Smooth muscle cell (in vitro differentiated cells): ENCODE measurements at regions not wholly inside any gene's neighbourhood (a gene's known extent, or its start where the extent isn't known, plus 50 kb on each side); places are given as distances from the start of the nearest gene placed in this dataset.

Experiments
- DNase-seq: peaks from one replicate; lab custom pipeline; 2025; ENCODE audit not compliant: unreplicated experiment; lab: John Stamatoyannopoulos, UW
- H2AFZ ChIP-seq: fragments of 200-600 bp; sonication (generic); 2 replicates; pipeline ENCODE4 v1.6.0; 2016; ENCODE audit warnings: antibody characterized with exemption, low read depth, mild to moderate bottlenecking
- H3F3A ChIP-seq: fragments of 200-600 bp; sonication (generic); 2 replicates; pipeline ENCODE4 v1.6.0; 2017; ENCODE audit warnings: antibody characterized with exemption, low read depth
- H3K27ac ChIP-seq: fragments of 200-600 bp; sonication (generic); 2 replicates; pipeline ENCODE4 v1.5.1; 2016; ENCODE audit warnings: low read depth, mild to moderate bottlenecking
- H3K27me3 ChIP-seq: fragments of 200-600 bp; sonication (generic); 2 replicates; pipeline ENCODE4 v1.6.1; 2016; ENCODE audit warnings: low read depth, mild to moderate bottlenecking
- H3K36me3 ChIP-seq: fragments of 200-600 bp; sonication (generic); 2 replicates; pipeline ENCODE4 v1.5.1; 2016; ENCODE audit warnings: low read depth
- H3K4me1 ChIP-seq: fragments of 200-600 bp; sonication (generic); 2 replicates; pipeline ENCODE4 v1.5.1; 2016; ENCODE audit warnings: low read depth
- H3K4me2 ChIP-seq: fragments of 200-600 bp; sonication (generic); 2 replicates; pipeline ENCODE4 v1.6.0; 2016; ENCODE audit warnings: mild to moderate bottlenecking
- H3K4me3 ChIP-seq: fragments of 200-600 bp; sonication (generic); 2 replicates; pipeline ENCODE4 v1.5.1; 2016; ENCODE audit warnings: mild to moderate bottlenecking
- H3K79me2 ChIP-seq: fragments of 200-600 bp; sonication (generic); 2 replicates; pipeline ENCODE4 v1.6.0; 2016; ENCODE audit warnings: low read depth, mild to moderate bottlenecking
- H3K9ac ChIP-seq: fragments of 200-600 bp; sonication (generic); 2 replicates; pipeline ENCODE4 v1.6.0; 2016; ENCODE audit warnings: low read depth
- H3K9me3 ChIP-seq: fragments of 200-600 bp; sonication (generic); replicated peaks from 2 replicates; pipeline ENCODE4 v1.5.1; 2016; ENCODE audit warnings: low read depth
- H4K20me1 ChIP-seq: fragments of 200-600 bp; sonication (generic); 2 replicates; pipeline ENCODE4 v1.6.0; 2016; ENCODE audit warnings: low read depth
- WGBS: methylation state at CpG from one replicate; pipeline ENCODE4 v1.1.7; 2016; ENCODE audit warnings: low lambda C conversion rate; 5-methylcytosine and 5-hydroxymethylcytosine counted together
- TF ChIP-seq, protein P1 (sequence below): fragments of 200-600 bp; sonication (generic); IDR thresholded peaks from 2 replicates; pipeline ENCODE4 v1.5.1; 2017; ENCODE audit warnings: borderline replicate concordance, mild to moderate bottlenecking, antibody characterized with exemption; ENCODE audit not compliant: insufficient read depth, poor library complexity, severe bottlenecking

- WGBS = 75% methylated on average over 4 of the region's 4 CpGs
- Histone ChIP-seq H2AFZ (no peak overlapping the region), H3F3A (no peaks in the 10 kb centered on the region), H3K9ac (no peak overlapping the region), H3K4me3 (no peak overlapping the region), H3K27me3 (no peaks in the 10 kb centered on the region), H3K4me1 (no peaks in the 10 kb centered on the region), H3K27ac (no peak overlapping the region), H3K9me3 (no peaks in the 10 kb centered on the region), H3K36me3 (no peaks in the 10 kb centered on the region), H3K79me2 (no peaks in the 10 kb centered on the region), H3K4me2 (no peak overlapping the region), H4K20me1 (no peaks in the 10 kb centered on the region)
- no peak for DNase-seq
- TF ChIP-seq, protein P1, sequence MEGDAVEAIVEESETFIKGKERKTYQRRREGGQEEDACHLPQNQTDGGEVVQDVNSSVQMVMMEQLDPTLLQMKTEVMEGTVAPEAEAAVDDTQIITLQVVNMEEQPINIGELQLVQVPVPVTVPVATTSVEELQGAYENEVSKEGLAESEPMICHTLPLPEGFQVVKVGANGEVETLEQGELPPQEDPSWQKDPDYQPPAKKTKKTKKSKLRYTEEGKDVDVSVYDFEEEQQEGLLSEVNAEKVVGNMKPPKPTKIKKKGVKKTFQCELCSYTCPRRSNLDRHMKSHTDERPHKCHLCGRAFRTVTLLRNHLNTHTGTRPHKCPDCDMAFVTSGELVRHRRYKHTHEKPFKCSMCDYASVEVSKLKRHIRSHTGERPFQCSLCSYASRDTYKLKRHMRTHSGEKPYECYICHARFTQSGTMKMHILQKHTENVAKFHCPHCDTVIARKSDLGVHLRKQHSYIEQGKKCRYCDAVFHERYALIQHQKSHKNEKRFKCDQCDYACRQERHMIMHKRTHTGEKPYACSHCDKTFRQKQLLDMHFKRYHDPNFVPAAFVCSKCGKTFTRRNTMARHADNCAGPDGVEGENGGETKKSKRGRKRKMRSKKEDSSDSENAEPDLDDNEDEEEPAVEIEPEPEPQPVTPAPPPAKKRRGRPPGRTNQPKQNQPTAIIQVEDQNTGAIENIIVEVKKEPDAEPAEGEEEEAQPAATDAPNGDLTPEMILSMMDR = no peak
Observed at GRCh38 chr12:13597166-13597565, 384.2 kb downstream of the GRIN2B start.

- Histone ChIP-seq H3K4me1 (no peaks in the 10 kb centered on the region), H3K4me3 (no peak overlapping the region), H3K79me2 (no peaks in the 10 kb centered on the region), H3K4me2 (no peak overlapping the region), H3K9me3 (no peaks in the 10 kb centered on the region), H3K27me3 (no peaks in the 10 kb centered on the region), H3K27ac (no peak overlapping the region), H3K9ac (no peak overlapping the region), H3K36me3 (no peaks in the 10 kb centered on the region), H4K20me1 (no peaks in the 10 kb centered on the region), H3F3A (no peaks in the 10 kb centered on the region), H2AFZ (no peak overlapping the region)
- TF ChIP-seq, protein P1 = no peak
- WGBS = 100% methylated on average over 1 of the region's 1 CpG
- no peak for DNase-seq
Observed at GRCh38 chr12:13596714-13597113, 384.7 kb downstream of the GRIN2B start.

DNA sequence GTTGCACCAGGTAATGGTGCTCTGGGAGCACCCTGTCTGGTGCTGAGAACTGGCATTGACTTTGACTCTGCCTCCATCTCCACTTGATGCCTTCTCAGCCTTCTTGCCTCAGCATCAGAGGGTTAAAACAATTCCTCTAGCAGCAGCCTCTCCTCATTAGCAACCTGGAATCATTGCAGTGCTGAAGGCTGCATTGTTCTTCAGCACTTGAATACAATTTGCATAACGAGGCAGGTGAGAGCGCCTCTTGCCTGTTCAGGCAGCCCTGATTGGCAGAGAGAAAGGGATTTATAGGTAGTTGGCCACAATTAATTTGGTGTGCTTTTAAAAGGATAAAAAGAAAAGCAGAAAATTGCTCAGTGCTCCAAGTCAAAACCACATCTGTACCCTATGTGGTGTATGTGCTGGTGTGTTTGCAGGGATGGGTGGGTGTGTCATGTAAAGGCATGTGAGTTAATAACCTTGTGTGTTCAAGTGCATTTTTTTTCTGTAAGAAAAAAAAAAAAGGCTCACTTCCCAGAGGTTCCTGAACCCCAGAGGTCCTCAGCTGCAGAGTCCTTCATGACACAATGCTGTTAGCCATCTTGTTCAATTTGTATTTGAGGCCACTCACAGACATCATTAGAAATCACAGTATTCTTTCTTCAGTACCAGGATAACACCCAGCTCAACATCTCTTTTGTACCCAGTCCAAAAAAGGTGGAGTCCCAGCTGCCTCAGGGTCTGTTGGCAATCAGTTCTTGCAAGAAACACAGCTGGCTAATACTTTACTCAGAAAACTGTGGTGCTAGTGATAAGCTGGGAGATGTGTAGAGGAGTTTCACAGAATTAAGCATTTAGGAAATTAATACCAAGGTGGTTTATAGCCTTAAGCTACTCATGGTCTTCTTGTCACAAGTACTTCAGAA lies 385.6 kb downstream of the GRIN2B start:
- H3K79me2 ChIP-seq = no peaks in the 10 kb centered on the region
- no peaks in the 10 kb centered on the region for H3F3A ChIP-seq
- no peaks in the 10 kb centered on the region for H3K9me3 ChIP-seq
- no peaks in the 10 kb centered on the region for H3K27me3 ChIP-seq
- DNase-seq = no peak
- H3K36me3 ChIP-seq = no peaks in the 10 kb centered on the region
- no peak overlapping the region for H2AFZ ChIP-seq
- H3K27ac ChIP-seq = no peak overlapping the region
- 83% methylated on average over 2 of the region's 2 CpGs for WGBS
- no peak overlapping the region for H3K9ac ChIP-seq
- H4K20me1 ChIP-seq = no peaks in the 10 kb centered on the region
- H3K4me3 ChIP-seq = no peak overlapping the region
- TF ChIP-seq, protein P1 = no peak
- no peaks in the 10 kb centered on the region for H3K4me1 ChIP-seq
- no peak overlapping the region for H3K4me2 ChIP-seq
